ENCODE measurements at regions not wholly inside any gene's neighbourhood (a gene's known extent, or its start where the extent isn't known, plus 50 kb on each side); places are given as distances from the start of the nearest gene placed in this dataset.
"Not testable (repeated sequence)": the region's sequence is repeated elsewhere in the genome, so short reads cannot be mapped to it uniquely, and the experiment has no call there.

DNA sequence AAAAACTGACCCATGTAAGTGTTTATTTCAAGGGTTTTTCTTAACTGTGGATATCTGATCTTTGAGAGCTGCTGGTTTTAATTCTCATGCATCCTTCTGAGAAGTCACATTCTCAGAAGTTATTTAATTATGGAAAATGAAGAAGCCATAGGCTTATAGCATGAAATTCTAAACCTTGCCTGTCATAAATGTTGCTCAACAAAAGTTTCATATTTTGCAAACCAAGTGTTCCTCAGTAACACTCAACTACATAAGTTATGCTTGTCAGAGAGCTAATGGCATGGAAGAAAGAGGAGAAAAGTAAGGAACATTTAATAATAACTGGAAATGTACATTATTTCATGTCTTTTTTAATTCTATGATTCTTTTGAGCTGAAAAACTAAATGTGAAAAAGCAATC is 78.6 kb upstream of the MPP7 start:
- Mint-ChIP-seq H3K9me3 (no peaks in the 10 kb centered on the region), H3K36me3 (ENCODE audit: insufficient read depth) (no peaks in the 10 kb centered on the region), H3K4me3 (no peak overlapping the region), H3K27me3 (ENCODE audit: low read depth) (peaks cover 7% of the 10 kb centered on the region), H3K4me1 (ENCODE audit: low read depth) (peaks cover 25% of the 10 kb centered on the region)
- ATAC-seq (no peak), DNase-seq (no peak)

DNA sequence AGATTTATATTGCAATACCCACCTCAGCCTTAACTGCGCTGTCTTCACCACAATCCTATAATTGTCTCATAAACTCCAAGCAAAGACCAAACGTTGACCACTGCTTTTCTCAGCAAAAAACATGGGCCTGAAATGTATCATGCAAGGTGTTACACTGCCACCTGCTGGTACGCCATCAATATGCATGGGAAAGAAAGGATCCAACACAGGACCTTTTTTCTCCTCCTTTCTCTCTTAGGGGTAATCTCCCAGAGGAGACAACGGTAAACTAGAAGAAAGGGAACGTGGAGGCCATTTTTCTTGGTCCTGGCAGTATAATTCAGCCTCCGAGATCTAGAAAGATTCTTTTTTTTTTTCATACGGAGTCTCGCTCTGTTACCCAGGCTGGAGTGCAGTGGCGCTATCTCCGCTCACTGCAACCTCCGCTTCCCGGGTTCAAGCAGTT is 79.1 kb upstream of the MPP7 start:
- DNase-seq (peak; percentile 83), ATAC-seq (peak; percentile 86 to 88)
- Mint-ChIP-seq H3K27me3 (ENCODE audit: low read depth) (peaks cover 7% of the 10 kb centered on the region), H3K4me1 (ENCODE audit: low read depth) (peaks cover 30% of the 10 kb centered on the region), H3K36me3 (ENCODE audit: insufficient read depth) (no peaks in the 10 kb centered on the region), H3K4me3 (no peak overlapping the region), H3K9me3 (no peaks in the 10 kb centered on the region)

DNA sequence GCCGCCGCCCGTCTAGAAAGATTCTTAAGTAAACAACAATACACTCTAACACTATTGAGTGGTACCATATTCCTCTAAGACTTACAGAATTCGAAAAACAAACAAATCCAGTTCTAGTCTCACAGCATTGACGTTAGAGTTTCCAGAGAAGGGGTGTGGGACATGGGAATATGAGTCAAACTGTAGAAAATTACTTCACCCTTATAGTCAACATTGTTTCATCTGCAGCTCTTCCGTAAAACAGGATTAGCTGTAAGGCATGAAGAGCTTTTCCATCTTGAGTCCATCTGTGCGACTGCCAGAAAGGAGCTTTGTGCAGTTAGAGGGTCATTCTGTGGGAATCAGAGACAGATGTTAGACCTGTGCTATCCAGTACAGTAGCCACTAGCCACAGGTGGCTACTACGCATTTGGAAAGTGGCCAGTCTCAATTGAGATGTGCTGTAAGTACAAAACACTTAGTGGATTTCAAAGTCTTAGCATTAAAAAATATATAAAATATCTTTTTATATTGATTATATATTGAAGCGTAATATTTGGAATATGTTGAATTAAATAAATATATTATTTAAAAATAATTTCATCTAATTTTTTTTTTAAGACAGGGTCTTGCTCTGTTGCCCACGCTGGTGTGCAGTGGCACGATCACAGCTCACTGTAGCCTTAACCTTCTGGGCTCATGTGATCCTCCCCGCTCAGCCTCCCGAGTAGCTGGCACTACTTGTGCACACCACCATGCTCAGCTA is 79.8 kb upstream of the MPP7 start:
- DNase-seq, result no peak
- no peak for ATAC-seq
- peaks cover 34% of the 10 kb centered on the region for H3K4me1 Mint-ChIP-seq (ENCODE audit: low read depth)
- no peaks in the 10 kb centered on the region for H3K36me3 Mint-ChIP-seq (ENCODE audit: insufficient read depth)
- peaks cover 7% of the 10 kb centered on the region for H3K27me3 Mint-ChIP-seq (ENCODE audit: low read depth)
- no peak overlapping the region for H3K4me3 Mint-ChIP-seq
- no peaks in the 10 kb centered on the region for H3K9me3 Mint-ChIP-seq

DNA sequence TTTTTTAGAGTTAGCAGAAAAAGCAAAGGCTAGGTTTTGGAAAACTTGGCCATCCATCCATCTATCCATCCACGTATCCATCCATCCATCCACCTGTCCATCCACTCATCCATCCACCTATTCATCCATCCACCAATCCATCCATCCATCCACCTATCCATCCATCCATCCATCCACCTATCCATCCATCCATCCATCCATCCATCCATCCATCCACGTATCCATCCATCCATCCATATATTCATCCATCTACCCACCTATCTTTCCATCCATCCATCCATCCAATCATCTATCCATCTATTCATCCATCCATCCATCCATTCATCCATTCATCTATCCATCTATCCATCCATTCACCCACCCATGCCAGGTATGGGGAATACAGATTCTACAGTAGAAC is 81.7 kb upstream of the MPP7 start:
- no peak overlapping the region for H3K4me3 Mint-ChIP-seq
- DNase-seq, result no peak
- H3K36me3 Mint-ChIP-seq (ENCODE audit: insufficient read depth), result no peaks in the 10 kb centered on the region
- H3K27me3 Mint-ChIP-seq (ENCODE audit: low read depth), result peaks cover 11% of the 10 kb centered on the region
- H3K9me3 Mint-ChIP-seq, result no peaks in the 10 kb centered on the region
- no peak for ATAC-seq
- H3K4me1 Mint-ChIP-seq (ENCODE audit: low read depth), result peaks cover 28% of the 10 kb centered on the region

DNA sequence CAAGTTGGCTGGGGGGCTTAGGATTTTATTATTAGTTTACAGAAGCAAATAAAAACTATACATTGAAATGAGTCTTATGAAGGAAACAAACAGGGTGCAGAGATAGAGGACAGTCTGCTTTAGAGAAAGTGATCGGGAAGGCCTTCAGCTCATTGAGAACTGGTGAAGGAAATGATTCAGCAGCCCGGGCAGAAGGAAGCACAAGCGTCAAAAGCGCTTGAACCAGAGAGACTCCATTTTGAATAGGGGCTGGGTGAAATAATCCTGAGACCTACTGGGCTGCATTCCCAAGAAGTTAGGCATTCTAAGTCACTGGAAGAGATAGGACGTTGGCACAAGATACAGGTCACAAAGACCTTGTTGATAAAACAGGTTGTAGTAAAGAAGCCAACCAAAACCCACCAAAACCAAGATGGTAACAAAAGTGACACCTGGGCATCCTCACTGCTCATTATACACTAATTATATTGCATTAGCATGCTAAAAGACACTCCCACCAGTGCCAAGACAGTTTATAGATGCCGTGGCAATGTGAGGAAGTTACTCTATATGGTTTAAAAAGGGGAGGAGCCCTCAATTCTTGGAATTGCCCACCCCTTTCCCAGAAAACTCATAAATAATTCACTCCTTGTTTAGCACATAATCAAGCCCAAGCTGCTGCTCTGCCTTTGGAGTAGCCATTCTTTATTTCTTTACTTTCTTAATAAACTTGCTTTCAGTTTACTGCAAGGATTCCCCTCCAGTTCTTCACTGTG is 83.1 kb upstream of the MPP7 start:
- ATAC-seq, result no peak
- peak overlapping the region; percentile 17 for H3K4me3 Mint-ChIP-seq

DNA sequence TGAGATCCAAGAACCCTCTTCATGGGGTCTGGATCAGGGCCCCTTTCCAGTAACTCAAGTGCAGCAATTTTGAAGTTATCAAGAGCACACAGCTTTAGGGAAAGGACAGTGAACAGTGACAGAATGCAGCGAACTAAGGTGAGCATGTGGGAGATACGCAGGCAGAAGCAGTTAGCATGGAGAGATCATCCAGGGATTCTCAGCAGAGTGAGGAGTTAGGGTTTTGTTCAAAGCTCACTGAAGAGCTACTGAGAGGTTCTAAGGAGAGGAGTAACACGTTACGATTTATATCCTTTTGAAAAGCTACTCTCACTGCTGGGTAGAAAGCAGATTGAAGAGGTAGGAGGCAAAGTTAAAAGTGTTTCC is 83.6 kb upstream of the MPP7 start:
- H3K4me3 Mint-ChIP-seq, result peak overlapping the region; percentile 17
- no peak for ATAC-seq

More for the DNA sequence above, 83.1 kb upstream of the MPP7 start:
- Mint-ChIP-seq H3K36me3 (ENCODE audit: insufficient read depth) (no peaks in the 10 kb centered on the region), H3K4me1 (ENCODE audit: low read depth) (peaks cover 19% of the 10 kb centered on the region), H3K9me3 (no peaks in the 10 kb centered on the region), H3K27me3 (ENCODE audit: low read depth) (peaks cover 11% of the 10 kb centered on the region)
- no peak for DNase-seq

DNA sequence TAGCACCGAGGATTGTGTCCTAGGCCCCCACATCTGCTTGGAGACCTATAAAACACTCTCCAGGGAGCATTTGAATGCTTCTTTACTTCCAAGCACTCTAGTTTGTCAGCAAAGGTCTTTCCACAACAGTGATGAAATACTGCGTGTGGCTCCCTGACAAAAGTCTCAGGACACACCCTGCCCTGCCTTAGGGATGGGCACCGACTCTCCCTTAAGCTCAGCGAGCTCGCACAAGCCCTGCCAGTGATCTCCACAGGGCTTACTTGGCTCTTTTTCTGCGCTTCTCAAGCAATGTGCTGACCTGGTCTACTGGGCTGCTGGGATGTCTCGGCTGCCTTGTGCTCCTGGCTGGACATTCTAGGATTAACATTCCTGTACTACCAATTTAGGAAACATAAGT is 84.3 kb upstream of the MPP7 start:
- Mint-ChIP-seq H3K9me3 (no peaks in the 10 kb centered on the region), H3K36me3 (ENCODE audit: insufficient read depth) (no peaks in the 10 kb centered on the region), H3K27me3 (ENCODE audit: low read depth) (peaks cover 11% of the 10 kb centered on the region), H3K4me3 (no peak overlapping the region), H3K4me1 (ENCODE audit: low read depth) (peaks cover 11% of the 10 kb centered on the region)
- DNase-seq, result no peak
- no peak for ATAC-seq

More for the DNA sequence above, 83.6 kb upstream of the MPP7 start:
- H3K9me3 Mint-ChIP-seq, result no peaks in the 10 kb centered on the region
- no peak for DNase-seq
- H3K4me1 Mint-ChIP-seq (ENCODE audit: low read depth), result peaks cover 16% of the 10 kb centered on the region
- peaks cover 11% of the 10 kb centered on the region for H3K27me3 Mint-ChIP-seq (ENCODE audit: low read depth)
- H3K36me3 Mint-ChIP-seq (ENCODE audit: insufficient read depth), result no peaks in the 10 kb centered on the region

DNA sequence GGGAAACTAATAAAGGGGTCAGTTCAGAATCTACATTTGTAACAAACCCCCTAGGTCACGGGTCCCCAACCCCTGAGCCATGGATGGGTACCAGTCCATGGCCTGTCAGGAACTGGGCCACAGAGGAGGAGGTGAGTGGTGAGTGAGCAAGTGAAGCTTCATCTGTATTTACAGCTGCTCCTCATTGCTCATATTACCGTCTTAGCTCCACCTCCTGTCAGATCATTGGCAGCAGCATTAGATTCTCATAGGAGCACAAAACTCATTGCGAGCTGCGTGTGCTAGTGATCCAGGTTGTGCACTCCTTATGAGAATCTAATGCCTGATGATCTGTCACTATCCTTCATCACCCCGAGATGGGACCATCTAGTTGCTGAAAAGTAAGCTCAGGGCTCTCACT is 88.4 kb upstream of the MPP7 start:
- no peak for ATAC-seq

DNA sequence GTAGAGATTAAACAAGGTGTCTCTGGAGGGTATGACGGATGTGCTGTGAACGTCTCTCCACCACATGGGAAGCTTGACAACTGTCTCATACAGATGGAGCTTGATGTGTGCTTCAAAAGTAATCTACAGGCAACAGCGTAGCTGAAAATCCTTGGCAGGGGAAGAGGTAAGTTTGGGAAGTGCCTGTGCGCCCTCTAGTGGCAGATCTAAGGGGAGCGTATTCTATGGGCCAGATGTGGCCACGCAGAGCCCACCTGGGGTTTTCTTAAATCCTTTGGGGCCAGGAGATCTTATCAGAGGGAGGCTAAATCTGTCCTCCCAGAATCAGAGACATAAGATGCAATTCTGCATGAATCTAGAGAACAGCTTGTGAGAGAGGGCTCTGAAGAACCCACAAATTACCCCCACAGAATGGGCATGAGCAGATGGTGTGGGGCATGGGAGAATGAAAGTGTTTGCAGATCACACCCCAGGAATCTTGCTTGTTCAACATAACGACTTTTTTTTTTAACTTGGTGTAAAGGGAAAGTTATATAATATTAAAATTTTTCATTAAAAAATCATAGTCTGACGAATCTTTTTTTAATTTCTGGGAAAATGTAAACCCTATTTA is 91.2 kb upstream of the MPP7 start:
- H3K27me3 Mint-ChIP-seq (ENCODE audit: low read depth), result peaks cover 1% of the 10 kb centered on the region
- ATAC-seq (peak; percentile 73 to 82), DNase-seq (peak; percentile 59)
- H3K36me3 Mint-ChIP-seq (ENCODE audit: insufficient read depth), result no peaks in the 10 kb centered on the region
- H3K4me1 Mint-ChIP-seq (ENCODE audit: low read depth), result peaks cover 6% of the 10 kb centered on the region
- no peak overlapping the region for H3K4me3 Mint-ChIP-seq
- H3K9me3 Mint-ChIP-seq, result no peaks in the 10 kb centered on the region

More for the DNA sequence above, 88.4 kb upstream of the MPP7 start:
- Mint-ChIP-seq H3K4me1 (ENCODE audit: low read depth) (peaks cover 17% of the 10 kb centered on the region), H3K4me3 (no peak overlapping the region), H3K27me3 (ENCODE audit: low read depth) (peaks cover 6% of the 10 kb centered on the region), H3K36me3 (ENCODE audit: insufficient read depth) (no peaks in the 10 kb centered on the region), H3K9me3 (no peaks in the 10 kb centered on the region)
- DNase-seq, result no peak

DNA sequence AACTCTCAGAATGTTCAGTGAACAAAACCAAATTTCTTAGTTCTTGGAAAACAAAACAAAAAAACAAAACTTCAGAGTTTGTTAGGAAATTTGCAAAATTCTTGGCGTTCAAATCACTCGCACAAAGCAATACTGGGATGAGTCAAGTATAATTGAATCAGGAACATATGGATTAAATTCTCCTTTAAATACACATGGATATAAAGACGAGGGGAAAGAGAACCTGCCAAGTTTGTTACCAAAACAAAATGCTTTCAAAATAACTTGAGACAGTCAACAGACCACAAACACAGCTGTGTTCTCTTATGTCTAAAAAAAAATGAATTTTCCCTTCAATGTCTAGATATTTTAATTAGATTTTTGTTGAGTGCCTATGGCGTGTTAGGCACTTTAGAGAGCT is 93.5 kb upstream of the MPP7 start:
- peaks cover 1% of the 10 kb centered on the region for H3K27me3 Mint-ChIP-seq (ENCODE audit: low read depth)
- no peak for DNase-seq
- no peaks in the 10 kb centered on the region for H3K36me3 Mint-ChIP-seq (ENCODE audit: insufficient read depth)
- H3K9me3 Mint-ChIP-seq, result no peaks in the 10 kb centered on the region
- no peak overlapping the region for H3K4me3 Mint-ChIP-seq
- H3K4me1 Mint-ChIP-seq (ENCODE audit: low read depth), result peaks cover 6% of the 10 kb centered on the region
- ATAC-seq, result no peak

DNA sequence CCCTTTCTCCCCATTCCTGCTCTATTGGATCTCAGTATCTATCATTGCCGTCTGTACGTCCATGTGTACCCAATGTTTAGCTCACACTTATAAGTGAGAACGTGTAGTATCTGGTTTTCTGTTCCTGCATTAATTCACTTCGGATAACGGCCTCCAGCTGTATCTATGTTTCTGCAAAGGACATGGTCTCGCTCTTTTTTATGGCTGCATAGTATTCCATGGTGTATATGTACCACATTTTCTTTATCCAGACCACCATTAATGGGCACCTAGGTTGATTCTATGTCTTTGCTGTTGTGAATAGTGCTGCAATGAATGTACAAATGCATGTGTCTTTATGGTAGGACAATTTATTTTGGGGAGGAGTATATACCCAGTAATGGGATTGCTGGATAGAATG is 94.4 kb upstream of the MPP7 start:
- no peaks in the 10 kb centered on the region for H3K36me3 Mint-ChIP-seq (ENCODE audit: insufficient read depth)
- no peaks in the 10 kb centered on the region for H3K9me3 Mint-ChIP-seq
- H3K27me3 Mint-ChIP-seq (ENCODE audit: low read depth), result peaks cover 1% of the 10 kb centered on the region
- ATAC-seq (no peak), DNase-seq (no peak)
- H3K4me3 Mint-ChIP-seq, result no peak overlapping the region
- peaks cover 6% of the 10 kb centered on the region for H3K4me1 Mint-ChIP-seq (ENCODE audit: low read depth)

DNA sequence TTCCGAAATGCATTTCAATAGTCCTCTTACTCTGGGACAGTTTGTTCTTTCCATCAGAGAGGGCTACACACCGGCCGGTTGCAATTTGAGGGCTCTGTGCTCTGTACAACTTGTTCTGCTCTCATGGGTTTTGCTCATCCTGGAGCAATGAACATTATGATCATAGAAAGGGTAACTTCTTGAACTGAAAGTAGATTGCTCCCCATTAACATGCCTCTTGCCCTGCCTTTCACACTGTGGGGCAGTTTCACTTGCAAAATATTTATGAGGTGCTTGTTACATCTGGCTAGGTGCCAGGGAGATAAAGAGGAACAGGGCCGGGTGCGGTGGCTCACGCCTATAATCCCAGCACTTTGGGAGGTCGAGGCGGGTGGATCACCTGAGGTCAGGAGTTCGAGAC is 97.3 kb upstream of the MPP7 start:
- Mint-ChIP-seq H3K9me3 (no peaks in the 10 kb centered on the region), H3K4me3 (no peak overlapping the region), H3K4me1 (ENCODE audit: low read depth) (no peaks in the 10 kb centered on the region), H3K36me3 (ENCODE audit: insufficient read depth) (no peaks in the 10 kb centered on the region), H3K27me3 (ENCODE audit: low read depth) (no peaks in the 10 kb centered on the region)
- ATAC-seq (no peak), DNase-seq (no peak)

DNA sequence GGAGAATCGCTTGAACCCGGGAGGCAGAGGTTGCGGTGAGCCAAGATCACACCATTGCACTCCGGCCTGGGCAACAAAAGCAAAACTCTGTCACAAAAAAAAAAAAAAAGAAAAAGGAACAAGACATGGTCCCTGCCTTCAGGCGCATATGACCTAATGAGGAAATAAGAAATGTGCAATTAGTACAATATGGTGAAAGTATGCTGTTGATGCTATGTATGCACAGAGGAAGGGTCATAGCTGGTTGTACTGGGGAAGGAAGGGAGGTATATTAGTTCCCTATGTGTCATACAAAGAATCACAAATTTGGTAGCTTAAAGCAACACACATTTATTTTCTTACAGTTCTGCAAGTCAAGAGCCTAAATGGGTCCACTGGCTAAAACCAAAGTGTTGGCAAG is 97.8 kb upstream of the MPP7 start:
- DNase-seq (no peak), ATAC-seq (no peak)
- Mint-ChIP-seq H3K27me3 (ENCODE audit: low read depth) (no peaks in the 10 kb centered on the region), H3K36me3 (ENCODE audit: insufficient read depth) (no peaks in the 10 kb centered on the region), H3K4me1 (ENCODE audit: low read depth) (no peaks in the 10 kb centered on the region), H3K4me3 (no peak overlapping the region), H3K9me3 (no peaks in the 10 kb centered on the region)

DNA sequence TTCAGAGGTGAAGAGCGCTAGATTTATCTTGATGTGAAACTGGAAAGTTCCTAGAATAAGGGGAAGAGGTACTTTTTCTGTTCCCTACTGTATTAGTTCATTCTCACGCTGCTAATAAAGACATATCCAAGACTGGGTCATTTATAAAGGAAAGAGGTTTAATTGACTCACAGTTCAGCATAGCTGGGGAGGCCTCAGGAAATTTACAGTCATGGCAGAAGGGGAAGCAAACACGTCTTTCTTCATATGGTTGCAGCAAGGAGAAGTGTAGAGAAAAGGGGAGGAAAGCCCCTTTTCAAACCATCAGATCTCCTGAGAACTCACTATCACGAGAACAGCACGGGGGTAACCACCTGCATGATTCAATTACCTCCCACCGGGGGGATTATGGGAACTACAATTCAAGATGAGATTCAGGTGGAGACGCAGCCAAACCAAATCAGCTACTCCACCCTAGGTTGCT is 99.8 kb upstream of the MPP7 start:
- ATAC-seq; H3K36me3 Mint-ChIP-seq (ENCODE audit: insufficient read depth); DNase-seq; H3K27me3 Mint-ChIP-seq (ENCODE audit: low read depth); H3K4me1 Mint-ChIP-seq (ENCODE audit: low read depth); H3K9me3 Mint-ChIP-seq; H3K4me3 Mint-ChIP-seq: not testable (repeated sequence)

DNA sequence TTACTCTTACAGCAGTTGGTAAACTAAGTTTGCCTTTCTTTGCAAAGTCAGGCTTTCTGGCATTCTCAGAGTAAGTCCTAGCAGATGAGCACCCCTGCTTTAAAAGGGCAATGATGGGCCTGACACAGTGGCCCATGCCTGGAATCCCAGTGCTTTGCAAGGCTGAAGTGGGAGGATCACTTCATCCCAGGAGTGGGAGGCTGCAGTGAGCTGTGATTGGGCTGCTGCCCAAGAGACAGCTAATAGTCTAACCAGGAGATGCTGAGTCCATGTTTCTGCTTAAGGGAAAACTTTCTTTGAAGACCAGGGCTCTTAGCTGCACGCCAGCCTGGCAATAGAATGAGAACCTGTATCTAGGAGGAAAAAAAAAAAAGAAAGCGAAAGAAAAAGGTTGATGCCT is 100.2 kb upstream of the MPP7 start:
- Mint-ChIP-seq H3K27me3 (ENCODE audit: low read depth) (no peaks in the 10 kb centered on the region), H3K4me1 (ENCODE audit: low read depth) (no peaks in the 10 kb centered on the region), H3K9me3 (no peaks in the 10 kb centered on the region), H3K4me3 (no peak overlapping the region), H3K36me3 (ENCODE audit: insufficient read depth) (no peaks in the 10 kb centered on the region)
- ATAC-seq (no peak), DNase-seq (no peak)

All from activated T-cell treated with anti-CD3 and anti-CD28 coated beads, Interleukin-2, amount 50 U/mL, for 4 hours (primary cell).